ENCODE measurements at regions not wholly inside any gene's neighbourhood (a gene's known extent, or its start where the extent isn't known, plus 50 kb on each side); places are given as distances from the start of the nearest gene placed in this dataset.

DNA sequence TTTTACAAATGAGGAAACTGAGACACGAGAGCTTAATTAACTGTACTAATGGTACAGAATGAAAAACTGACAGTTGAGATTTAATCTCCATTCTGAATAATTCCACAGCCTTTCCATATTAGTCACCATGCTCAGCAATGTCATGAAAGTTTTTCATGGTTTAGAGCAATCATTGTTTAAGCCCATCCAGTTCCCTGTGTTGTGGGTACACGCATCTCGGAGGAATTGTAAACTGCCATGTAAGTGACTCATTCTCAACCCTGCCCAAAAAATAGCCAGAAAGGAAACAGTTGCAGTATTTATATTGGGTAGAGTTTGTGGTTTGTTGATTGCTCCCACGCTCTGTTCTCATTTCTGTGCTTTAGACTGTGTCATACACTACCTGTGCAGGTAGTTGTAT lies 1790.8 kb downstream of the LRRC4C start:
- TF ChIP-seq, protein P1, sequence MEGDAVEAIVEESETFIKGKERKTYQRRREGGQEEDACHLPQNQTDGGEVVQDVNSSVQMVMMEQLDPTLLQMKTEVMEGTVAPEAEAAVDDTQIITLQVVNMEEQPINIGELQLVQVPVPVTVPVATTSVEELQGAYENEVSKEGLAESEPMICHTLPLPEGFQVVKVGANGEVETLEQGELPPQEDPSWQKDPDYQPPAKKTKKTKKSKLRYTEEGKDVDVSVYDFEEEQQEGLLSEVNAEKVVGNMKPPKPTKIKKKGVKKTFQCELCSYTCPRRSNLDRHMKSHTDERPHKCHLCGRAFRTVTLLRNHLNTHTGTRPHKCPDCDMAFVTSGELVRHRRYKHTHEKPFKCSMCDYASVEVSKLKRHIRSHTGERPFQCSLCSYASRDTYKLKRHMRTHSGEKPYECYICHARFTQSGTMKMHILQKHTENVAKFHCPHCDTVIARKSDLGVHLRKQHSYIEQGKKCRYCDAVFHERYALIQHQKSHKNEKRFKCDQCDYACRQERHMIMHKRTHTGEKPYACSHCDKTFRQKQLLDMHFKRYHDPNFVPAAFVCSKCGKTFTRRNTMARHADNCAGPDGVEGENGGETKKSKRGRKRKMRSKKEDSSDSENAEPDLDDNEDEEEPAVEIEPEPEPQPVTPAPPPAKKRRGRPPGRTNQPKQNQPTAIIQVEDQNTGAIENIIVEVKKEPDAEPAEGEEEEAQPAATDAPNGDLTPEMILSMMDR (IDR thresholded peaks at IDR 0.05), result no peak
- no peak for TF ChIP-seq POLR2A (IDR thresholded peaks at IDR 0.05)

All from body of pancreas (tissue), 4 donors.